ENCODE measurements at regions not wholly inside any gene's neighbourhood (a gene's known extent, or its start where the extent isn't known, plus 50 kb on each side); places are given as distances from the start of the nearest gene placed in this dataset.

DNA sequence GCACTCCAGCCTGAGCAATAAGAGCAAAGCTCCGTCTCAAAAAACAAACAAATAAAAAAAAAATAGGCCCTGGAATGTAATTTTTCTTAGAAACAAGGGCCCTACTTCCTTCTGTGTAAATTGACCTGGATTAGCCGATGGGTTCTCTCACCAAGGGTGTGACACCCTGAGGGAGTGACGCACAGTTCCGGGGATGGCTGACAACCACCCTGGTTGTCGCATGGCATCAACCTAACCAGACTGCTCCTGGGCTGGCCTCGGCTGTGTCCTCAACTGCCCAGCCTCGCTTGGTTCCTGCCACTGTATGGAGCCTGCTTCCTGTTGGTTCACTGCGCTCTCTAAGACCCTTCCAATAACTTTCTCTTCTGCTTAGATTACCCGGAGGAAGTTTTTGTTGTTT, 51.2 kb upstream of the SPATA31D4 start:
- Mint-ChIP-seq H3K36me3 (no peaks in the 10 kb centered on the region), H3K4me1 (no peaks in the 10 kb centered on the region), H3K27ac (no peak overlapping the region), H3K27me3 (ENCODE audit: low read depth in 3 of 3) (peaks cover 0 to 3% (median 0%) of the 10 kb centered on the region in 3 donors), H3K4me3 (no peak overlapping the region), H3K9me3 (peaks cover 0 to 6% (median 0%) of the 10 kb centered on the region in 7 donors)
- Histone ChIP-seq H4K20me1 (ENCODE audit: insufficient read depth, low read length) (no peaks in the 10 kb centered on the region), H3K4me1 (ENCODE audit: control insufficient read depth in 1 of 2, insufficient read depth in 2 of 2, low read length in 2 of 2) (no peaks in the 10 kb centered on the region), H3K9me3 (replicated peaks in 1 of 2; ENCODE audit: control insufficient read depth in 1 of 2, insufficient read depth in 1 of 2, low read length in 2 of 2) (peaks cover 0 to 3% of the 10 kb centered on the region in 2 donors), H2AFZ (ENCODE audit: insufficient read depth, low read depth, low read length, poor library complexity, severe bottlenecking) (no peak overlapping the region), H3K27me3 (ENCODE audit: control insufficient read depth in 2 of 2, insufficient read depth in 2 of 2, low read length in 2 of 2) (no peaks in the 10 kb centered on the region), H3K36me3 (replicated peaks in 1 of 2; ENCODE audit: control insufficient read depth in 1 of 2, insufficient read depth in 2 of 2, low read length in 2 of 2) (no peaks in the 10 kb centered on the region), H3K4me2 (replicated peaks; ENCODE audit: extremely low read depth, low read length, poor library complexity, severe bottlenecking) (no peak overlapping the region), H3K9ac (ENCODE audit: insufficient read depth, low read length, poor library complexity, severe bottlenecking) (no peak overlapping the region), H3K4me3 (replicated peaks in 1 of 3; ENCODE audit: low read depth in 2 of 3, low read length in 3 of 3) (no peak overlapping the region), H3K79me2 (ENCODE audit: insufficient read depth, low read length) (no peaks in the 10 kb centered on the region), H3K27ac (ENCODE audit: low read depth in 1 of 2, low read length in 2 of 2) (no peak overlapping the region)
- intact Hi-C loops (cut with micrococcal nuclease) = no loop called here
- no peak for DNase-seq
- TF ChIP-seq CTCF (IDR thresholded peaks at IDR 0.05) = no peak
- 94% methylated on average over 8 of the region's 9 CpGs for WGBS (ENCODE audit: insufficient coverage)
